ENCODE measurements at regions not wholly inside any gene's neighbourhood (a gene's known extent, or its start where the extent isn't known, plus 50 kb on each side); places are given as distances from the start of the nearest gene placed in this dataset.

GRCh38 chr12:34386016-34386415, 363.7 kb downstream of the ALG10 start:
- no peak for DNase-seq

GRCh38 chr12:34386621-34387255, 364.4 kb downstream of the ALG10 start:
- no peak for DNase-seq

DNA sequence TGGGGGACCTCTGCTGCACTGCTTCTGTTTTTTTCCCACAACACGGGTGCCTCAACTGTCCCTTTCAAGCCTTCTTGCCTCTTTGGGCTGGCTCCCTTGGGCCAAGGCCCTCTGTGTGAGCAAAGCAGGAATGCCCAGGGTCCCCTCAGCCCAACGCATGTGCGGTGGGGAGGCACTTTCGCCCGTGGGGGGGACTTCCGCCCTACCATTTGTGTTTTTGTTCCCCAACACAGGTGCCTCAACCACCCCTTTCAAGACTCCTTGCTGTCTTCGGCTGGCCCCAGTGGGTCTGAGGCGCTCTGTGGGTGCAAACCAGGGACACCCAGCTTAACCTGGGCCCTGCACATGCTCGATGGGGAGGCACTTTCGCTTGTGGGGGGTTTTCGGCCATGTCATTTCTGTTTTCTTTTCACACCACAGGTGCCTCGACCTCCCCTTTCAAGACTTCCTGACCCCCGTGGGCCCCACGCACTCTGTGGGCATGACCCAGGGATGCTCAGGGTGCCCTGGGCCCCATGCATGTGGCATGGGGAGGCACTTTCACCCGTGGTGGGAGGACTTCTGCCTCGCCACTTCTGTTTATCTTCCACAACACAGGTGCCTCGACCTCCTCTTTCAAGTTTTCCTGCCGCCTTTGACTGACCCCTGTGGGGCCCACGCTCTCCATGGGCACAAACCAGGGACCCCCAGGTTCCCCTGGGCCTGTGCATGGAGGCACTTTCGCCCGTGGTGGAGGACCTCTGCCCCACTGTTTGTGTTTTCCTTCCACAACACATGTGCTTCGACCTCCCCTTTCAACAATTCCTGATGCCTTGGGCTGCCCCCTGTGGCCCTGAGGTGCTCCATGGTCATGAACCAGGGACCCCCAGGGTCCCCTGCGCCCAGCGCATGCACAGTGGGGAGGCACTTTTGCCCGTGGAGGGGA, 365.7 kb downstream of the ALG10 start:
- no peak for DNase-seq

DNA sequence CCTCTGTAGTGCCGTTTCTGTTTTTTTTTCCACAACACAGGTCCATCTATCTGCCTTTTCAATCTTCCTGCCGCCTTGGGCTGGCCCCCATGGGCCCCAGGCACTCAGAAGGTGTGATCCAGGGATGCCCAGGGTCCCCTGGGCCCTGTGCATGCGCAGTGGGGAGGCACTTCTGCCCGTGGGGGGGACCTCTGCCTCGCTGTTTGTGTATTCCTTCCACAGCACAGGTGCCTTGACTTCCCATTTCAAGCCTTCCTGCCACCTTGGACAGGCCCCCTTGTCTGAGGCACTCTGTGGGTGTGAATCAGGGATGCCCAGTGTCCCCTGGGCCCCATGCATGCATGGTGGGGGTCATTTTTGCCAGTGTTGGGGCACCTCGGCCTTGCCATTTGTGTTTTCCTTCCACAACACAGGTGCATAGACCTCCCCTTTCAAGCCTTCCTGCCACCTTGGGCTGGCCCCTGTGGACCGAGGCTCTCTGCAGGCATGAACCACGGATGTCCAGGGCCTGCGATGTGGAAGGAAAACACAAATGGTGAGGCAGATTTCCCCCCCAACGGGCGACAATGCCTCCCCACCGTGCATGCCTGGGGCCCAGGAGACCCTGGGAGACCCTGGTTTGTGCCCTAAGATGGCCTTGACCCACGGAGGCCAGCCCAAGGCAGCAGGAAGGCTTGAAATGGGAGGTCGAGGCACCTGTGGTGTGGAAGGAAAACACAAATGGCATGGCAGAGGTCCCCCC, 366.5 kb downstream of the ALG10 start:
- no peak for DNase-seq

- DNase-seq, result no peak
These were observed 367.3 kb downstream of the ALG10 start for GRCh38 chr12:34389378-34390170.

DNA sequence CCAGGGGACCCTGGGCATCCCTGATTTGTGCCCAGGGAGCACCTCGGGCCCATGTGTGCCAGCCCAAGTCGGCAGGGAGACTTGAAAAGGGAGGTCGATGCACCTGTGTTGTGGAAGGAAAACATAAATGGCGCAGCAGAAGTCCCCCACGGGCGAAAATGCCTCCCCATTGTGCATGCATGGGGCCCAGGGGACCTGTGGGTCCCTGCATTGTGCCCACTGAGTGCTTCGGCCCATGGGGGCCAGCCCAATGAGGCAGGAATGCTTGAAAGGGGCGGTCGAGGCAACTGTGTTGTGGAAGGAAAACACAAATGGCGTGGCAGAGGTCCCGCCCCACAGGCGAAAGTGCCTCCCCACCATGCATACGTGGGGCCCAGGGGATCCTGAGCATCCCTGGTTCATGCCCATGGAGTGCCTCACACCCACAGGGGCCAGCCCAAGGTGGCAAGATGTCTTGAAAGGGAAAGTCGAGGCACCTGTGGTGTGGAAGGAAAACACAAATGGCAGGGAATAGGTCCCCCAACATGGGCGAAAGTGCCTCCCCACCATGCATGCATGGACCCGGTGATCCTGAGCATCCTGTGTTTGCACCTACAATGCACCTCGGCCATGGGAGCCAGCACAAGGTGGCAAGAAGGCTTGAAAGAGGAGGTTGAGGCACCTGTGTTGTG, 368.0 kb downstream of the ALG10 start:
- no peak for DNase-seq

GRCh38 chr12:34390846-34391700, 368.8 kb downstream of the ALG10 start:
- no peak for DNase-seq

GRCh38 chr12:34391771-34392581, 369.7 kb downstream of the ALG10 start:
- DNase-seq, result no peak

GRCh38 chr12:34392741-34393085, 370.4 kb downstream of the ALG10 start:
- DNase-seq, result no peak

DNA sequence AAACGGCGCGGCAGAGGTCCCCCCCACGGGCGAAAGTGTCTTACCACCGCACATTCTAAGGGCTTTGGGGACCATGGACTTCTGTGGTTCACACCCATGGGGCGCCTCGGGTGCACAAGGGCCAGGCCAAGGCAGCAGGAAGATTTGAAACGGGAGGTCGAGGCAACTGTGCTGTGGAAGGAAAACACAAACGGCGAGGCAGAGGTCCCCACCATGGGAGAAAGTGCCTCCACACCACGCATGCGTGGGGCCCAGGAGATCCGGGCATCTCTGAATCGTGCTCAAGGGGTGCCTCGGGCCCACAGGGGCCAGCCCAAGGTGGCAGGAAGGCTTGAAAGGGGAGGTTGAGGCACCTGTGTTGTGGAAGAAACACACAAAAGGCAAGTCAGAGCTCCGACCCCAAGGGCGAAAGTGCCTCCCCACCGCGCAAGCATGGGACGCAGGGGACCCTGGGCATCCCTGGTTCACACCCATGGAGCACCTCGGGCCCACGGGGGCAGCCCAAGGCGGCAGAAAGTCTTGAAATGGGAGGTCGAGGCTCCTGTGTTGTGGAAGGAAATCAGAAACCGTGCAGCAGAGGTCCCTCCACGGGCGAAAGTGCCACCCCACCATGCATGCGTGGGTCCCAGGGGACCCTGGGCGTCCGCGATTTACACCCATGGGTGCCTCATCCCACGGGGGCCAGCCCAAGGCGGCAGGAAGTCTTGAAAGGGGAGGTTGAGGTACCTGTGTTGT, 371.0 kb downstream of the ALG10 start:
- no peak for DNase-seq

DNA sequence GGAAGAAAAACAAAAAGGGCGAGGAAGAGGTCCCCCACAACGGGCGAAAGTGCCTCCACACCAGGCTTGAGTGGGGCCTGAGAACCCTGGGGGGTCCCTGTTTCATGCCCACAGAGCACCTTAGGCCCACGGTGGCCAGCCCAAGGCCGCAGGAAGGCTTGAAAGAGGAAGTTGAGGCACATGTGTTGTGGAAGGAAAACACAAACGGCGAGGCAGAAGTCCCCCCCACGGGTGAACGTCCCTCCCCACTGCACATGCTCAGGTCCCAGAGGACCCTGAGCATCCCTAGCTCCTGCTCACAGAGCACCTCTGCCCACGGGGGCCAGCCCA, 371.5 kb downstream of the ALG10 start:
- DNase-seq, result no peak

DNA sequence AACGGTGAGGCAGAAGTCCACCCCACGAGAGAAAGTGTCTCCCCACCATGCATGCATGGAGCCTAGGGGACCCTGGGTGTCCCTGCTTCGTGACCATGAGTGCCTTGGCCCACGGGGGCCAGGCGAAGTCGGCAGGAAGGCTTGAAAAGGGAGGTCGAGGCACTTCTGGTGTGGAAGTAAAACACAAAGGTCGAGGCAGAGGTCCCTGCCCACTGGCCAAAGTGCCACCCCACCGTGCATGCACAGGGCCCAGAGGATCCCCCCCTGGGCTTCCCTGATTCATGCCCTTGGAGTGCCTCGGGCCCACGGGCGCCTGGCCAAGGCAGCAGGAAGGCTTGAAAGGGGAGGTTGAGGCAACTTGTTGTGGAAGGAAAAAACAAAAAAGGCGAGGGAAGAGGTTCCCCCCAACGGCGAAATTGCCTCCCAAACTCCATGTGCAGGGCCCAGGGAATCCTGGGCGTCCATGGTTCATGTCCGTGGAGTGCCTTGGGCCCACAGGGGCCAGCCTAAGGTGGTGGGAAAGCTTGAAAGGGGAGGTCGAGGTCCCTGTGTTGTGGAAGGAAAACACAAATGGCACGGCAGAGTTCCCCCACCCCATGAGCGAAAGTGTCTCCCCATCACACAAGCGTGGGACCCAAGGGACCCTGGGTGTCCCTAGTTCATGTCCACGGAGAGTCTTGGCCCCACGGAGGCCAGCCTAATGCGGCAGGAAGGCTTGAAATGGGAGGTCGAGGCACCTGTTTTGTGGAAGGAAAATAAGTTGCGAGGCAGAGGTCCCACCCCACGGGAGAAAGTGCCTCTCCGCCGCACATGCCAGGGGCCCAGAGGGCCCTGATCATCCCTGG, 372.1 kb downstream of the ALG10 start:
- DNase-seq, result no peak

- no peak for DNase-seq
These were observed 373.0 kb downstream of the ALG10 start for GRCh38 chr12:34395056-34396005.

GRCh38 chr12:34396006-34396860, 373.9 kb downstream of the ALG10 start:
- no peak for DNase-seq

DNA sequence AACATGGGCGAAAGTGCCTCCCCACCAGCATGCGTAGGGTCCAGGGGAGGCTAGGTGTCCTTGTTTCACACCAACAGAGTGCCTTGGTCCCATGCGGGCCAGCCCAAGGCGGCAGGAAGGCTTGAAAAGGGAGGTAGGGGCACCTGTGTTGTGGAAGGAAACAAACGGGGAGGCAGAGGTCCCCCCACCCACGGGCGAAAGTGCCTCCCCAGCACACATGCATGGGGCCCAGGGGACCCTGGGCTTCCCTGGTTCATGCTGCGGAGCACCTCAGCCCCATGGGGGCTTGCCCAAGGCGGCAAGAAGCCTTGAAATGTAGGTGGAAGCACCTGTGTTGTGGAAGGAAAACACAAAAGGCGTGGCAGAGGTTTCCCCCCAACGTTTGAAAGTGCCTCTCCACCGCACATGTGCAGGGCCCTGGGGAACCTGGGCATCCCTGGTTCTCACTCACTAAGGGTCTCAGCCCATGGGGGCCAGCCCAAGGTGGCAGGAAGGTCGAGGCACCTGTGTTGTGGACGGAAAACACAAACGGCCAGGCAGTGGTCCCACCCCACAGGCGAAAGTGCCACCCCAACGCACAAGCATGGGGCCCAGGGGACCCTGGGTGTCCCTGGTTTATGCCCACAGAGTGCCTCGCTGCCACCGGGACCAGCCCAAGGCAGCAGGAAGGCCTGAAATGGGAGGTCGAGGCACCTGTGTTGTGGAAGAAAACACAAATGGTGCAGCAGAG, 374.7 kb downstream of the ALG10 start:
- DNase-seq, result no peak
